A673 (cell line): ENCODE measurements at regions not wholly inside any gene's neighbourhood (a gene's known extent, or its start where the extent isn't known, plus 50 kb on each side); places are given as distances from the start of the nearest gene placed in this dataset.

Source experiments
- EZH2 ChIP-seq: fragments of 200-600 bp; sonication (generic); IDR thresholded peaks from 2 replicates; pipeline ENCODE4 v1.6.1; 2017; ENCODE audit warnings: borderline replicate concordance, low read depth, mild to moderate bottlenecking, mixed read lengths, antibody characterized with exemption, low read length; ENCODE audit not compliant: poor library complexity, severe bottlenecking
- TF ChIP-seq, protein P1 (sequence below): fragments of 300-800, 200-600 bp; sonication (generic); conservative IDR thresholded peaks from 2 replicates; pipeline ENCODE4 v1.5.1; 2017; ENCODE audit warnings: low read depth, mild to moderate bottlenecking, antibody characterized with exemption, low read length, moderate library complexity, mixed read lengths

- TF ChIP-seq, protein P1, sequence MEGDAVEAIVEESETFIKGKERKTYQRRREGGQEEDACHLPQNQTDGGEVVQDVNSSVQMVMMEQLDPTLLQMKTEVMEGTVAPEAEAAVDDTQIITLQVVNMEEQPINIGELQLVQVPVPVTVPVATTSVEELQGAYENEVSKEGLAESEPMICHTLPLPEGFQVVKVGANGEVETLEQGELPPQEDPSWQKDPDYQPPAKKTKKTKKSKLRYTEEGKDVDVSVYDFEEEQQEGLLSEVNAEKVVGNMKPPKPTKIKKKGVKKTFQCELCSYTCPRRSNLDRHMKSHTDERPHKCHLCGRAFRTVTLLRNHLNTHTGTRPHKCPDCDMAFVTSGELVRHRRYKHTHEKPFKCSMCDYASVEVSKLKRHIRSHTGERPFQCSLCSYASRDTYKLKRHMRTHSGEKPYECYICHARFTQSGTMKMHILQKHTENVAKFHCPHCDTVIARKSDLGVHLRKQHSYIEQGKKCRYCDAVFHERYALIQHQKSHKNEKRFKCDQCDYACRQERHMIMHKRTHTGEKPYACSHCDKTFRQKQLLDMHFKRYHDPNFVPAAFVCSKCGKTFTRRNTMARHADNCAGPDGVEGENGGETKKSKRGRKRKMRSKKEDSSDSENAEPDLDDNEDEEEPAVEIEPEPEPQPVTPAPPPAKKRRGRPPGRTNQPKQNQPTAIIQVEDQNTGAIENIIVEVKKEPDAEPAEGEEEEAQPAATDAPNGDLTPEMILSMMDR: no peak
- no peak for TF ChIP-seq EZH2
Measured at GRCh38 chr10:45227042-45227441, 88.4 kb downstream of the OR13A1 start.
